PC-9 (cell line): ENCODE measurements at regions not wholly inside any gene's neighbourhood (a gene's known extent, or its start where the extent isn't known, plus 50 kb on each side); places are given as distances from the start of the nearest gene placed in this dataset.

ENCODE experiments used
- CTCF ChIP-seq: fragments of 200-600 bp; sonication (generic); conservative IDR thresholded peaks from 2 replicates; pipeline ENCODE4 v1.6.1; 2017; ENCODE audit warnings: mixed run types, antibody characterized with exemption, mild to moderate bottlenecking, moderate library complexity
- EZH2 ChIP-seq: fragments of 200-600 bp; sonication (generic); IDR thresholded peaks from 2 replicates; pipeline ENCODE4 v1.8.0; 2017; ENCODE audit warnings: antibody characterized with exemption, low read depth

- TF ChIP-seq CTCF (no peak), EZH2 (no peak)
Observed at GRCh38 chr1:83109692-83110091, 889.2 kb downstream of the TTLL7 start.
